Adipose tissue (tissue), 3 donors: ENCODE measurements at regions not wholly inside any gene's neighbourhood (a gene's known extent, or its start where the extent isn't known, plus 50 kb on each side); places are given as distances from the start of the nearest gene placed in this dataset.

Source experiments
- H3K27ac ChIP-seq: one replicate; pipeline ENCODE4 v1.5.1; 2013; ENCODE audit warnings: low read depth, low read length
- WGBS, 3 donors: extraction: QIAGEN DNeasy Blood & Tissue Kit; methylation state at CpG; one replicate each; pipeline ENCODE4 v1.1.7; 2013; 5-methylcytosine and 5-hydroxymethylcytosine counted together
- donor health status: healthy with polysubstance abuse.
- donor health status: Bipolar disorder and iron deficiency.
- donor health status: healthy.

DNA sequence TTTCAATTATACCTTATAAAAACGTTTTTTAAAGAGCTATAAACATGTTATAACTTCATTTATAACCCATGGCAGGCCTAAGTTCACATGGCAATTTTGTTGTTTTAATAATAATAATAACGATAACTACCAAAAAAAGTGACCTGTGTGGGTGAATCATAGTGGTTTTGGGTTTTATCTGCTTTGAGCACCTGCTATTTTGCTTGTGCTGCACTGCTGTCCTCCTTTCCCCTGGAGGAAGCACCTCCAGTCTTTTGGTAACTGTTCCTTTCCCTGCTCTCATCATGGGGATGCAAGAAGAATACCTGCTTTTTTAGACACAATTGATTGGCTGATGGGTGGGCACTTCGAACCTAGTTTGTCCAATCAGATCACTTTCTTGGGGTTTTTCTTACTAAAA is 388.0 kb upstream of the TBL1XR1 start:
- 45 to 68% (median 59%) methylated on average over 3 of the region's 3 CpGs for WGBS, 3 donors

DNA sequence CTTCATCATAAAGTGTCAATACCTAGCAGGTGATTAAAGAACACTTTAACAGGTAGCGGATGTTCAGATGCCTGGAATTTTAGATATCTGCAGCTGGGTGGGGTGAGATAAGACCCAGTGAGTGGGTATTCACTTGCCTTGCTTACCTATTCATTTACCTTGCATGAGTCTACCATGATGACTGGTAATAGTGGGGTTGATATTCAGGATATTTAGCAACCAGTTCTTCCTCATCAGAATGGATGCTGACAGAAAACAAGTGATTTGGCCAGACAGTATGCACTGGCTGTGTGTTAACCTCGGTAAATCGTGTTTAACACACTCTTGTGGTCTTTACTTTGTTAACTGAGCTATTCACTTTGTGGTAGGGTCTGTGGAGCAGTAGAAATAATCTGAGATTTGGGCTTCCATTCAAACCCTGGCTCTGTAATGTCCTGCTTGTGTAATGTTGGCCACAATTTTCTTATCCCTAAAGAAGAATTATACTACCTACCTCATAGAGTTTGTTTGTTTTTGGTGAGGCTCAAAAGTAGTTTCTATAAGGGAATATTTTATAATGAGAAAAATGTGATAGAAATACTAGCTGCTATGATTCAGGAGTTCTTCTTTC is 391.9 kb upstream of the TBL1XR1 start:
- H3K27ac ChIP-seq, result no peak overlapping the region
- 77 to 94% (median 79%) methylated on average over 3 of the region's 3 CpGs for WGBS, 3 donors

More for the DNA sequence above, 388.0 kb upstream of the TBL1XR1 start:
- H3K27ac ChIP-seq, result no peak overlapping the region

DNA sequence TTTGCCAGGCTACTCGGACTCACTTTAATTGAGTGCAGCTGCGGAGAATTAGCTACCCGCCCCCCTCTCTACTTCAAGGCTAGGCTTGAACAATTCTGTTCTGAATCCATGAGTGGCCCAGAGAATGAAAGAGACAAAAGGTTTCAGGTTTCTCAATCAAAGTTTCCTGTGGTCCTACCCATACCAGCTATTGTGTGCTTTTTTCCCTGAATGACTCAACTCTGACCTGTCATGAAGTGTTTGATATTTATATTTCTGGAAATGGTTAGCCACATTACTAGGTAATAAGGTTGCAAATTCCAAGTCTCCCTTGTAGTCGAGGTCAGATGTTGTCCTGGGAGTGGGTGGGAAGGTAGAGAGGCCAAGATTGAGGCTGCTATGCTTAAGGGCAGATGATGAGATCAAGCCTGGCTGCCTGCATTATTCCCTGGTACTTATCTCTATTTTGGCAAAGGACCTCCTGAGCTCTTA is 392.7 kb upstream of the TBL1XR1 start:
- H3K27ac ChIP-seq, result no peak overlapping the region
- WGBS, 3 donors, result 49 to 65% (median 55%) methylated on average over 4 of the region's 4 CpGs

DNA sequence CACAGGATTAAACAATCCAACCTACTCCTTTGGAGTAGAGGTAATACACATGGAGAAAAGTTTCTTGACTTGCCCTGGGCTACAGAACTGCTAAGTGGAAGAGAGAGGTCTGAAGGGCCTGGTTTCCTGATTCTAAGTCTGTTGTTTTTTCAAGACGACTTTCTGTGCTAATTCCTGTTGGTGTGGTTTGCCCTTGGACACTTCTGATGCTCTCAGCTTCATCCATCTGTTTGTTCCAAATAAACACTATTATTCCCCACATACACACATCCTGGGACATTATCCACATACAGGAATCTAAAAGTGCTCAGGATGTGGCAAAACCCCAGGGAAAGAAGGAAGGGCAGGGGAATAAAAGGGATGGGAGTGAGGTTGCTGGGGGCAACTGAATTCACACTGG is 393.5 kb upstream of the TBL1XR1 start:
- H3K27ac ChIP-seq, result no peak overlapping the region
- 35 to 80% (median 40%) methylated on average over 1 of the region's 1 CpG for WGBS, 3 donors

DNA sequence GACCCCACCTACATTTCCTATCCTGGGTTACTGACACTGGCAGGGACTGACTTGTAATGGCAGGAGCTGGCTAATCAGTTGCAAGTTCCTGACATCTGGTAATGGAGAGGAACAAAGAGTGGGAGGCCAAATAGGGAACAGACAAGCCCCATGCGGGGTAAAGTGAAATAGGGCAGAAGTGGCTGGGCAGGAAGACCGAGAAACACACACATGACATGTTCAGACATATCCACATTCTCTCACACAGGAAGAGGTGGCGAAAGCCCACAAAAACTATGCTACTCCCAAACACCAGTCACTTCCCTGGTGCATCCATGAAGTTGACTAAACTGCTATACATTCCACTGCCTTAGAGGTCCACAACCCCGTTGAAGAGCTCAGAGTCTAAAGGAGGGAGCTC is 394.1 kb upstream of the TBL1XR1 start:
- H3K27ac ChIP-seq, result no peak overlapping the region
- 33 to 80% (median 50%) methylated on average over 4 of the region's 4 CpGs for WGBS, 3 donors

DNA sequence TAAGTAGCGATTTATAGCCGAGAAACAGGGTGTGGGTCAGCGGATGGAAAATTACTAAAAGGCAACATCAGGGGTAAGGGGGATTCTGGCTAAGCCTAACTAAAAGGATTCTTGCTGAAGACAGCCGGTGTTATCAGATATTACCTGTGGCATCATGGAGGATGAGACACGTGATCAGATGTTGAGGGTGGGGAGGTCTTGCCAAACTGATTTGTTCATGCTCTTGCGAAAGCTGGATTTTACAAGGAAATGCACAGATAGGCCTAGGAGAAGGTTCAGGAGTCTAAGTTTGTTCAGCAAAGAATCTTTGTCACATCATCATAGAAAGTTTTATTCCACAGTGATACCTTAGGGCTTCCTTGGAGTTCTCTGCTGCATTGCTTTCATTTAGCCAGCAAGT is 396.8 kb upstream of the TBL1XR1 start:
- 77 to 96% (median 83%) methylated on average over 6 of the region's 6 CpGs for WGBS, 3 donors
- H3K27ac ChIP-seq, result no peak overlapping the region

DNA sequence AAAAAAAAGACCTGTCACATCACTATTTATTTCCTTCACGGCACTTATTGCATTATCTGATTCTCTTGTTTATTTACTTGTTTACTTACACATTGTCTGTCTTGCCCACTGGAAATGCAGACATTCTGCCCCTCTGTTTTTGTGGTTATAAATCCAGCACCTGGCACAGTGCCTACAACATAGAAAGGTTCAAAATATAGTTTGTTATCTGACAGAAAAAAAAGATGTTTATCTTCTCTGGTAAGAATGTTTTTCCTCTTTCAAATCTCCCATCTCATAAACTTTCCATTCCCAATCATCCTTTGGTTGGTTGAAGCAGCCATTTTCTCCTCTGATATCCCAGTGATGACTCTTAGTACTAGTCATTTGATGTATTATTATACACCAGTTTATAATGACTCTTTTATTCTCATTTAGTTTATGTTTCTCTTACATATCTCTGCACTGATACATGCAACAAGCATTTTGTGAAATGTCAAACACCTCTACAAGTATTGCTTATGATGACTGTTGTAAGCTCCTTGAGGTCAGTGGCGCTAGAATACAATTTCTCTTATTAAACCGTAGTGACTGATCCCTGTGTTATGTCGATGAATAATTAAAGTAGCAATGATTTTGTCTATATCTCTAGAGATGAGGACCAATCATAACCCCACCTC is 398.4 kb upstream of the TBL1XR1 start:
- no peak overlapping the region for H3K27ac ChIP-seq
- WGBS, 3 donors, result 80 to 93% (median 92%) methylated on average over 4 of the region's 4 CpGs

DNA sequence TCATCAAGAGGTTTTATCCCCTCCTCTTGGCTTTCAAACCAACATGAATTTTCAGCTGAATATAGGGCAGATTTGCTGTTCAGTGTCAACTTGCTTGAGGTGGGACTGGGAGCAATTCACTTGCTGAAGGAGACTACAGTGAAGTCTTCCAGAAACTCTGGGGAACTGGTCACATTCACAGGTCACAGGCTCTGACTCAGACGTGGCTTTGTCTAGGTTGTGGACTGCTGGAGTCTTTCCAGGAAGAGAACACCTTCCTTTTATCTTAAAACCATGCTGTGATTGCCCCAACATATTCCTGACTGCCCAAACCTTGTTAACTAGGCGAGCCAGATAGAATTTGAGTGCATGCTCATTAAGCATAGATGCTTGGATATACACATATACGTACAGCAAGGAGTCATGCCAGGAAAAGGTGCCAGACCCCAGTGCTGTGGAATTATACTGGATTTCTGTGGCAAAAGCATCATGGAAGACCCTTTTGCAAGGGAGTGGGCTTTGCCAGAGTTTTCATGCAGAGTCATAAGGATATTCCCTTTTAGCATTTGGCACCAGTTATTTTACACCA is 399.1 kb upstream of the TBL1XR1 start:
- H3K27ac ChIP-seq, result no peak overlapping the region
- WGBS, 3 donors, result 54 to 64% (median 58%) methylated on average over 3 of the region's 3 CpGs

DNA sequence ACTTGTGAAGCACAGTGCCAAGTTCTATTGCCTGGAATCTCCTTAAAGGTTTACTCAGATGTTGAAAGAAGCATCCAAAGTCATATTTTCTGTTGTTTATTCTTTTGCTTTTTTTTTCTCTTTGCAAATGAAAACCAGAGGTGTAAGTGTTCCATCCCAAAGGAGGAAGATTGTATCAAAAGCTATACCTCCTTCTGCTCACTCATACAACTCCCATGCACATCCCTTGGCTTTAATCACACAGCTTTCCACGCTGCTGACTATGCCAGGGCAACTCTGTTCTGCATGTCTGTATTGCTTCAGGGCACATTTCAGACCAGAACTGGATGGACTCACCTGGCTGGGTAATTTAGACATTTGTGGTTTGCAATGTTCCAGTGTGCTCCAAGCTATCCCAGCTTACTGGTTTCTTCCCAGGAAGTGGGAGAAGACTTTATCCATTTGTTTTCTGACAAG is 399.6 kb upstream of the TBL1XR1 start:
- 66 to 84% (median 76%) methylated on average over 1 of the region's 1 CpG for WGBS, 3 donors
- no peak overlapping the region for H3K27ac ChIP-seq

DNA sequence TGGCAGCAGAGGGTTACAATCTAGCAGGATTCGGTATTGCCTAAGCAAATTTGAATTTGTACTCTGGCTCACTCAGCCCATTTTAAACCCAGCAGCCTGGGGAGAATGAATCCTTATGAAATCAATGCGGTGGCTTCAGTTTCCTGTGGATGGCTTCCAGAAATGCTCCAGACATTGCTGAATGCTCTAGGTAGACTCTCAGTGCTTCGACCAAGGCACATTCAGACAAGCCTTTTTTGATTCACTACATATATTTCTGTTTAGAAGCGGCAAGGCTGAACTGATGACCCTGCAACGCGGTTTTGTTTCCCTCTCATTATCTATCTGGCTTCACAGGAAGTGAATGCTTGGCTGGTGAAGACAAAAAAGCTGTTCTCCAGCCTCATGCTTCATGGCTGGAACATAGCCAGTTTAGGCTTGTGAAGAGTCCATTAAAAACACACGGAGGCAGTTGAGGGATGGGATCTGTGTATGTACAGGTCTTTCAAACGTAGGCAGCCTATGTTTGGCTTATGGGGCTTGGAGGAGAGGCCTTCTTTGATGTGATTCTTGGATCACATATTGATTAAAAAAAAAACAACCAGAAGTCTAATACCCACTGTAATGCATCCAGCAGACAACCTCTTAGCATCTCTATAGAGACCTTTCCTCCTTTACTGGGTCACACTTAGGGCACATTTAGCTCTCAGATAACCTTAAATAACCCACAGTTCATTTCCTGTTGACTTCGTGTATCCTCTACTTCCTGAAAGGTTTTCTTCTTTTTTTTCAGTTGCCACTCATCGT is 400.2 kb upstream of the TBL1XR1 start:
- WGBS, 3 donors, result 8 to 49% (median 11%) methylated on average over 10 of the region's 10 CpGs
- no peak overlapping the region for H3K27ac ChIP-seq

DNA sequence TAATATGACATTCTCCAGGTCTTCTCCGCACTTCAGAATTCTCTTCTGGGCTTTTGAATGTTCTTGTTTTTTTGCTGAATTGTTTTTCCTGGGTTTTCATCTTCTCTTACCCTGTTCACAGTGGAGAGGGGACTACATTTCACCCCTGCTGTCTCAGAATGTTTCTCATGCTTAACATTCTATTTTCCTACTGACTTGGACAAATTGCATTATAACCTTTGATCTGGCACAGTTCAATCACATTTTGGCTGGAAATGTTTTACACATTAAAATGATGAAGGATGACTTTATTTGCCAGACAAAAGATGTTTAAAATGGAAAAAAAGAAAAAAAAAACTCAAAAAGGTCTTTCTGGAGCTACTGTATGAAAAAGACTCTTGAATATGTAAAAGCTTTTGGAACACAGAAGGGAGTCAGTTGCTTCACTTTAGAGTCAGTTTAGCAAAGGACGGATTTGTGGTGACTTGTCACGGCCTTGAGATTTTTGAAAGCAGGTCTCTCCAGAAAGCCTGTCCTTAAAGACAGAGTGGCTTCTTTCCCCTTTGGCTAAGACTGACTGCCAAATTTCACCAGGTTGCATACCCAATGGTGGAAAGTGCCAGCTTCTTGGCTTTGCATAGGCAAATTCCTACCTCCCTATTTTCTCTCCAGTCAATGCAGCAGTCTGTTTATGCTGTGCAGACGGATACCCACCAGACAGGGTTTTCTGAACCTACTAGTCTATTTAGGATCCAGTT is 401.0 kb upstream of the TBL1XR1 start:
- H3K27ac ChIP-seq, result no peak overlapping the region
- 48 to 63% (median 58%) methylated on average over 4 of the region's 4 CpGs for WGBS, 3 donors

DNA sequence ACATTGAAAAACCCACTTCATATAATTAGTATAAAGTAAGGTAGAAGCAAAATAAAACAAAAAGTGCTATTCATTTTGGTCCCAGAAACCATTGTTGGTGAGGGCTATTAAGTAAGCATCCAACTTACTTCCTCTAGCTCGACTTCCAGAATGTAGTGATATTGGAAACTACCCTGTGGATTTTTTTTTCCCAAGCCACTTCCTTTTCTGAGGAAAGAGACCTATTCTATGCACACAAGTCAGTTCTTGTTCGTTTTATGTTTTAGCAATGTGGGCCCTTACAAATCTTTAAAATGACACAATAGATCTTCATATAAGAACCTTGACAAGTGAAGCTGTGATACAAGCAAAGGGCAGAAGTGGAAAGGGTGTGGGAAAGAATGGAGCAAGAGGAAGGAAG is 402.0 kb upstream of the TBL1XR1 start:
- 45 to 86% (median 47%) methylated on average over 2 of the region's 2 CpGs for WGBS, 3 donors
- H3K27ac ChIP-seq, result no peak overlapping the region

DNA sequence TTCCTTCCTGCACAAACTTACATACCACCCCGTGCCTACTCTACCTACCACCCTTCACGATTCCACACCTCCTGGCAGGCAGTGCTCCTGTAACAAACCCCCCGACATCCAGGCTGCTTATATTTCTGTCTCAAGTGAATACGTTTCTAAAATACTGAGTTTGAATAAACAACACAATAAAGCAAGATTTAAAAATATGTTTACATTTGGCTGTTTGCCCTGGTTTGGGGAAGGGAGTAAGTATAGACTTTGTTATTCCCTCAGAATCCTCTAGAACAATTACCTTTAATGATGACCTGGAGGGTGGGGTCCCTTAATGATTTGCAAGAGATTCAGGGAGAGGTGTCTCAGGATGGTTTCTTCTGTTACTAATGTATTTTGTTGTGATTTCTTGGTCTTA is 402.6 kb upstream of the TBL1XR1 start:
- no peak overlapping the region for H3K27ac ChIP-seq
- 83 to 96% (median 90%) methylated on average over 4 of the region's 4 CpGs for WGBS, 3 donors

DNA sequence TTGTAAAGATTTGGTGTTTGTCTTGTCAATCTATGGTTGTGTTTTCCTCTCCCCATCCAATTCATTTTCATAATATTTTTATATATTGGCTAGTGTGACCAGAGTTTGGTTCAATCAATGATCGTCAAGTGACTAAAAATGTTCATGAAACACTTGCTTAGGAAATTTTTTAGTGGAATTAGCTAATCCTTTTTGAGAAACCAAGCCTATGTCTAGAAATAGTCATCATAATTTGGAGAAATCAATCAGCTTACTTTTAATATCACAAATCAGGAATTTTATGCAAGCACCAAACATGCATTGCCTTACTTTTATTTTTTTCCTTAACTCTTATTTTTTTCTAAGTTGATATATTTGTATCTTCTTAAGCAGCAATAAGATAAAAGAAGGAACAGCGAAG is 403.1 kb upstream of the TBL1XR1 start:
- no peak overlapping the region for H3K27ac ChIP-seq
- WGBS, 3 donors, result 78 to 95% (median 83%) methylated on average over 2 of the region's 2 CpGs

DNA sequence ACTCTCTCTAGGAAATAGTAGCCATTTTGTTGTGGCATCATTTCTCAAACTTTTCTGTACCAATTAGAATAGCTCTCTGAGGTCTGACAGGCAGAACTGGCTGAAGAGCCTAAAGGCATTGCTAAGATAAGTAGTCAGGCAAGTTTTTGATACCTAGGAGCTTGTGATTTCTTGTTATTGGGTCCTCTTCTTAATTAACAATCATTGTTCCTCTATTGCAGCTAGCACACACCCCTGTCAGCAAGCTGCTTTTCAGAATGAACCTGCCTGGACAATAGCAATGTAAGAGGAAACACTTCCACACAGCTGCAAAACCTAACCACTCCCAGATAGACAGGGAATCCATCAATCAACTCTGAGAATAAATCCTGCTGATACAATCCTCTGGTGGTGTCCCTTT is 403.9 kb upstream of the TBL1XR1 start:
- H3K27ac ChIP-seq, result no peak overlapping the region

DNA sequence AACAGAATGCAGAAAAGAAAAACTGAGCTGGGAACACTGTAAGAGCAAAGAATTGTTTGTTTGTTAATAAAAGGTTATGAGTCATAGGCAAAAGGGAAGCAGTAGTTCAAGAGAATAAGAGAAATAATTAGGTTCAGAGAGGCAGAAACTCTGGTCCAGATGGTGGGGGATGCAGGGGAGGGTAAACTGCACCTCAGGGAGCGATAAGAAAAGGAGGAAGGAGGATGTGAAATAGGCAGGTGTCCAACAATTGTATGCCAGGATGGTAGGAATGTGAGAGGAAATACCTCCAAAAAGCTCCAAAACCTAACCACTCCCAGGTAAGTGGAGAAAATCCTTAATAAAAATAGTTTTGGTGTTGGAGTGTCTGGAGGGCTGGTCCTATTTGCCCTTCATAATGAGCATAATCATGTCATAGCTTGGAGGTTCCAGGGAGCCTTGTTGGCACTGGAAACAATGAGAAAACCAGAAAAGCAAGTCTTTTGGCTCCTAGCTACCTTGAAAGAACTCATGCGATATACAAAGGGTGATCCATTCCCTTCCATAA is 405.4 kb upstream of the TBL1XR1 start:
- no peak overlapping the region for H3K27ac ChIP-seq
- WGBS, 3 donors, result 27 to 62% (median 49%) methylated on average over 2 of the region's 2 CpGs

DNA sequence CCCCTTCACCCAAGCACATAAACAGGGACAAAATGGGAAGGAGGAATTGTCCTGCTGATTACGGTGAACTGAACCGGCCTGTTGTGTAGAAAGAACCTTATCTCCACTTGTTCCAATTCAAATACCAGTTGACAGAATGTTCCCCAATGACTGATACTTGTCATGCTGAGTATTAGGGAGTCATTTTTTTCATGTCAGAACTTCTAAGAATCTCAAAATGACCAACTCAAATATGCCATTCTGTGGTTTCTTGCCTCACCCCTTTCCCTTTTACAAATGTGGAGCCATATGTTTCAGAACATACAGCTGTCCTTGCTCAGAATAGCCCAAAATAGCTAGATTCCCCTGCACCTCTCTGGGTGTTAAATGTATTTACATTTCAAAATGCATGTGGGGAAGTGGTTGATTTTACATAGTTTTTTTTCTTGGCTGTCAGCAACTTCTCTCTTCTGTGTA is 405.9 kb upstream of the TBL1XR1 start:
- no peak overlapping the region for H3K27ac ChIP-seq
- WGBS, 3 donors, result 24 to 77% (median 58%) methylated on average over 2 of the region's 2 CpGs

DNA sequence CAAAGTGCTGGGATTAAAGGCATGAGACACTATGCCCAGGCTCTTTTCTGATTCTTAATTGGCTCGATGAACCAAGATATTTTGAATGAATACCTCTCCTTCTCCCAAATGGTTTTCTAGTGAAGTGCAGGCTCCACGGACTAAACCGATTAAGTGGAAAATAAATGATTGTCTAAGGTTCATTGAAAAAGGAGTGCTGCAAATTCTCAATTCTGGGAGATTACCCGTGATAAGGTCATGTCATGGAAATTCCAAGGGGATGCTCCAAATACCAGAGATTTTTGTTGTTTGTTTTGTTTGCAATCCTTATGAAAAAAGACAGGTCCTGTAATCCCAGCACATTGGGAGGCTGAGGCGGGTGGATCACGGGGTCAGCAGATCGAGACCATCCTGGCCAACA is 406.9 kb upstream of the TBL1XR1 start:
- H3K27ac ChIP-seq, result no peak overlapping the region

More for the DNA sequence above, 406.9 kb upstream of the TBL1XR1 start:
- WGBS, 3 donors, result 93 to 94% (median 94%) methylated on average over 7 of the region's 7 CpGs
